ENCODE measurements at regions not wholly inside any gene's neighbourhood (a gene's known extent, or its start where the extent isn't known, plus 50 kb on each side); places are given as distances from the start of the nearest gene placed in this dataset.

DNA sequence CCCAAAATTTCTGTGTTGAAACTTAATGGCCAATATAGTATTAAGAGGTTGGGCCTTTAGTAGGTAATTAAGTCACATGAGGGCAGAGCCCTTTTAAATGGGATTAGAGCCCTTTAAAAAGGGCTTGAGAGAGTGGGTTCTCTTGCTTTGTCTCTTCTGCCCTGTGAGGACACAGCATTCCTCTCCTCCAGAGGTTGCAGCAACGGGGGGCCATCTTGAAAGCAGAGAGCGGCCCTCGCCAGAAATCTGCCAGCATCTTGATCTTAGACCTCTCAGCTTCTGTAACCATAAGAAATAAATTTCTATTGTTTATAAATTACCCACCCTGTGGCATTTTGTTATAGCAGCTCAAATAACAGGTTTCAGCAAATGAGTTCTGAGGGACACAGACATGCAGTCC lies 305.0 kb upstream of the LRP1B start:
- Mint-ChIP-seq H3K27ac (ENCODE audit: unreplicated experiment) (no peak overlapping the region), H3K27me3 (ENCODE audit: insufficient read depth, unreplicated experiment) (no peaks in the 10 kb centered on the region), H3K9me3 (ENCODE audit: unreplicated experiment) (no peaks in the 10 kb centered on the region), H3K4me1 (ENCODE audit: low read depth, unreplicated experiment) (no peaks in the 10 kb centered on the region), H3K36me3 (ENCODE audit: insufficient read depth, unreplicated experiment) (no peaks in the 10 kb centered on the region), H3K4me3 (ENCODE audit: unreplicated experiment) (no peak overlapping the region)
- POLR2A ChIA-PET, result no interaction called here
- Histone ChIP-seq H3K9me3 (no peaks in the 10 kb centered on the region), H3K27me3 (replicated peaks; ENCODE audit: control insufficient read depth, insufficient read depth, low read length) (no peaks in the 10 kb centered on the region), H3K4me1 (no peaks in the 10 kb centered on the region), H3K4me3 (ENCODE audit: low read depth, low read length) (no peak overlapping the region), H3K36me3 (ENCODE audit: control insufficient read depth, insufficient read depth, low read length) (no peaks in the 10 kb centered on the region)
- TF ChIP-seq CTCF (IDR thresholded peaks at IDR 0.05; ENCODE audit: insufficient read depth in 1 of 2, low read depth in 1 of 2, low read length in 1 of 2, severe bottlenecking in 1 of 2, unreplicated experiment in 1 of 2), result no peak
- no TSS peak for BruUV-seq (replicated peaks)
- DNase-seq, result no peak
- intact Hi-C loops (cut with micrococcal nuclease; ENCODE audit: unreplicated experiment), result no loop called here
- CTCF ChIA-PET, result no interaction called here

GRCh38 chr2:142426064-142426463 lies 295.2 kb upstream of the LRP1B start:
- ChIA-PET POLR2A (no interaction called here), CTCF (no interaction called here)
- no peaks in the 10 kb centered on the region for H3K4me1 Mint-ChIP-seq (ENCODE audit: low read depth, unreplicated experiment)
- Histone ChIP-seq H3K4me1 (no peaks in the 10 kb centered on the region), H3K9me3 (no peaks in the 10 kb centered on the region), H3K4me3 (ENCODE audit: low read depth, low read length) (no peak overlapping the region), H3K36me3 (ENCODE audit: control insufficient read depth, insufficient read depth, low read length) (no peaks in the 10 kb centered on the region), H3K27me3 (replicated peaks; ENCODE audit: control insufficient read depth, insufficient read depth, low read length) (no peaks in the 10 kb centered on the region)
- peaks cover 5% of the 10 kb centered on the region for H3K27me3 Mint-ChIP-seq (ENCODE audit: insufficient read depth, unreplicated experiment)
- DNase-seq, result no peak
- no peak overlapping the region for H3K4me3 Mint-ChIP-seq (ENCODE audit: unreplicated experiment)
- intact Hi-C loops (cut with micrococcal nuclease; ENCODE audit: unreplicated experiment), result no loop called here
- H3K9me3 Mint-ChIP-seq (ENCODE audit: unreplicated experiment), result no peaks in the 10 kb centered on the region
- H3K27ac Mint-ChIP-seq (ENCODE audit: unreplicated experiment), result no peak overlapping the region
- H3K36me3 Mint-ChIP-seq (ENCODE audit: insufficient read depth, unreplicated experiment), result no peaks in the 10 kb centered on the region
- no TSS peak for BruUV-seq (replicated peaks)
- no peak for TF ChIP-seq CTCF (IDR thresholded peaks at IDR 0.05; ENCODE audit: insufficient read depth in 1 of 2, low read depth in 1 of 2, low read length in 1 of 2, severe bottlenecking in 1 of 2, unreplicated experiment in 1 of 2)

DNA sequence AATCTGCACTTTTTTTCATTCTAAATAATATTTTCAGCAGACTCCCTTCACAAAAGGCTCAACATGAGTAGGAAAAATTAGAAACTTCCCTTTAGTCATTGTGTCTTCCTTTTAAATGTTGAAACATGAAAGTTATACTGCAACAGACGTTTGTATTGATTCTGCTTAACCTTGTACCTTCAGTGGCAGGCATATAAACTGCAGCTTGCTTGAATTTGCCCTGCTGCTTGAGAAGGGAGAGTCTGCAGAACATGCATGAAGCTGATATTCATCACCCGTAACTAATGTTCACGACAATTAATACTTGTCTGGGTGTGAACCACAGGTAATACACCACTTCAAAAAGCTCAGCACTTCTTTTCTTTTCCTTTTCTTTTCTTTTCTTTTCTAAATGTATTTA lies 294.7 kb upstream of the LRP1B start:
- Mint-ChIP-seq H3K27ac (ENCODE audit: unreplicated experiment) (no peak overlapping the region), H3K4me1 (ENCODE audit: low read depth, unreplicated experiment) (no peaks in the 10 kb centered on the region), H3K4me3 (ENCODE audit: unreplicated experiment) (no peak overlapping the region), H3K9me3 (ENCODE audit: unreplicated experiment) (no peaks in the 10 kb centered on the region), H3K27me3 (ENCODE audit: insufficient read depth, unreplicated experiment) (peaks cover 5% of the 10 kb centered on the region), H3K36me3 (ENCODE audit: insufficient read depth, unreplicated experiment) (no peaks in the 10 kb centered on the region)
- ChIA-PET CTCF (no interaction called here), POLR2A (no interaction called here)
- Histone ChIP-seq H3K4me1 (no peaks in the 10 kb centered on the region), H3K4me3 (ENCODE audit: low read depth, low read length) (no peak overlapping the region), H3K9me3 (no peaks in the 10 kb centered on the region), H3K36me3 (ENCODE audit: control insufficient read depth, insufficient read depth, low read length) (no peaks in the 10 kb centered on the region), H3K27me3 (replicated peaks; ENCODE audit: control insufficient read depth, insufficient read depth, low read length) (no peaks in the 10 kb centered on the region)
- intact Hi-C loops (cut with micrococcal nuclease; ENCODE audit: unreplicated experiment), result no loop called here
- BruUV-seq (replicated peaks), result no TSS peak
- no peak for TF ChIP-seq CTCF (IDR thresholded peaks at IDR 0.05; ENCODE audit: insufficient read depth in 1 of 2, low read depth in 1 of 2, low read length in 1 of 2, severe bottlenecking in 1 of 2, unreplicated experiment in 1 of 2)
- DNase-seq, result no peak

Measured in Caco-2 (cell line).